Hepatocyte (in vitro differentiated cells): ENCODE measurements at regions not wholly inside any gene's neighbourhood (a gene's known extent, or its start where the extent isn't known, plus 50 kb on each side); places are given as distances from the start of the nearest gene placed in this dataset.

Experiments
- DNase-seq: peaks from one replicate; pipeline ENCODE4 v3.0.0-alpha.2; 2016; ENCODE audit warnings: low spot score
- H2AFZ ChIP-seq: fragments of 200-600 bp; sonication (generic); 2 replicates; pipeline ENCODE4 v1.6.0; 2016; ENCODE audit warnings: antibody characterized with exemption, mild to moderate bottlenecking
- H3K27ac ChIP-seq: fragments of 200-600 bp; sonication (generic); 2 replicates; pipeline ENCODE4 v1.5.1; 2016; ENCODE audit warnings: mild to moderate bottlenecking
- H3K27me3 ChIP-seq: fragments of 200-600 bp; sonication (generic); 2 replicates; pipeline ENCODE4 v1.6.1; 2016
- H3K36me3 ChIP-seq: fragments of 200-600 bp; sonication (generic); replicated peaks from 2 replicates; pipeline ENCODE4 v1.5.1; 2016; ENCODE audit warnings: low read depth; ENCODE audit not compliant: insufficient read depth
- H3K4me1 ChIP-seq: fragments of 200-600 bp; sonication (generic); 2 replicates; pipeline ENCODE4 v1.5.1; 2016; ENCODE audit warnings: mild to moderate bottlenecking, moderate library complexity; ENCODE audit not compliant: insufficient read depth
- H3K4me2 ChIP-seq: fragments of 200-600 bp; sonication (generic); 2 replicates; pipeline ENCODE4 v1.6.0; 2016
- H3K4me3 ChIP-seq: fragments of 200-600 bp; sonication (generic); 2 replicates; pipeline ENCODE4 v1.5.1; 2016; ENCODE audit warnings: mild to moderate bottlenecking
- H3K79me2 ChIP-seq: fragments of 200-600 bp; sonication (generic); 2 replicates; pipeline ENCODE4 v1.6.0; 2017; ENCODE audit warnings: mild to moderate bottlenecking
- H3K9me2 ChIP-seq: fragments of 200-600 bp; sonication (generic); replicated peaks from 2 replicates; pipeline ENCODE4 v1.6.0; 2017; ENCODE audit warnings: mild to moderate bottlenecking; ENCODE audit not compliant: insufficient read depth
- H3K9me3 ChIP-seq: fragments of 200-600 bp; sonication (generic); 2 replicates; pipeline ENCODE4 v1.5.1; 2016; ENCODE audit warnings: low read depth, mild to moderate bottlenecking
- H4K20me1 ChIP-seq: fragments of 200-600 bp; sonication (generic); 2 replicates; pipeline ENCODE4 v1.6.0; 2016; ENCODE audit warnings: mild to moderate bottlenecking; ENCODE audit not compliant: insufficient read depth, poor library complexity, severe bottlenecking
- CTCF ChIP-seq: fragments of 200-600 bp; sonication (generic); IDR thresholded peaks from 2 replicates; pipeline ENCODE4 v1.5.1; 2016; ENCODE audit warnings: antibody characterized with exemption, mild to moderate bottlenecking; ENCODE audit not compliant: poor library complexity
- EZH2 ChIP-seq: fragments of 200-600 bp; sonication (generic); IDR thresholded peaks from 2 replicates; pipeline ENCODE4 v1.6.1; 2016; ENCODE audit warnings: antibody characterized with exemption, mild to moderate bottlenecking, borderline replicate concordance
- EZH2phosphoT487 ChIP-seq: fragments of 200-600 bp; sonication (generic); IDR thresholded peaks from one replicate; pipeline ENCODE4 v1.6.1; 2018; ENCODE audit warnings: antibody characterized with exemption, mild to moderate bottlenecking, low read depth, moderate library complexity; ENCODE audit not compliant: unreplicated experiment, severe bottlenecking
- WGBS: methylation state at CpG from one replicate; pipeline ENCODE4 v1.1.6; 2016; ENCODE audit warnings: low lambda C conversion rate; ENCODE audit errors: missing lambda C conversion rate; 5-methylcytosine and 5-hydroxymethylcytosine counted together

GRCh38 chr21:17048974-17049373 lies 463.9 kb upstream of the CXADR start:
- peaks cover 7% of the 10 kb centered on the region for H3K4me1 ChIP-seq
- no peak for DNase-seq
- no peak overlapping the region for H3K4me2 ChIP-seq
- no peaks in the 10 kb centered on the region for H3K9me3 ChIP-seq
- no peaks in the 10 kb centered on the region for H3K36me3 ChIP-seq
- WGBS, result 83% methylated on average over 3 of the region's 3 CpGs
- no peaks in the 10 kb centered on the region for H3K9me2 ChIP-seq
- H3K4me3 ChIP-seq, result no peak overlapping the region
- no peak overlapping the region for H2AFZ ChIP-seq
- no peak overlapping the region for H3K27ac ChIP-seq
- TF ChIP-seq EZH2 (no peak), EZH2phosphoT487 (no peak), CTCF (no peak)
- H3K79me2 ChIP-seq, result no peaks in the 10 kb centered on the region
- H3K27me3 ChIP-seq, result no peaks in the 10 kb centered on the region
- no peaks in the 10 kb centered on the region for H4K20me1 ChIP-seq

- 30% methylated on average over 1 of the region's 1 CpG for WGBS
- H4K20me1 ChIP-seq, result no peaks in the 10 kb centered on the region
- H3K27ac ChIP-seq, result no peak overlapping the region
- no peaks in the 10 kb centered on the region for H3K79me2 ChIP-seq
- no peak overlapping the region for H3K4me3 ChIP-seq
- H3K27me3 ChIP-seq, result no peaks in the 10 kb centered on the region
- peaks cover 7% of the 10 kb centered on the region for H3K4me1 ChIP-seq
- H3K9me2 ChIP-seq, result no peaks in the 10 kb centered on the region
- no peak for DNase-seq
- H3K9me3 ChIP-seq, result no peaks in the 10 kb centered on the region
- no peak for TF ChIP-seq EZH2phosphoT487
- no peak for TF ChIP-seq EZH2
- no peak for TF ChIP-seq CTCF
- no peaks in the 10 kb centered on the region for H3K36me3 ChIP-seq
- H3K4me2 ChIP-seq, result no peak overlapping the region
- no peak overlapping the region for H2AFZ ChIP-seq
Measured at GRCh38 chr21:17050156-17050555, 462.7 kb upstream of the CXADR start.

DNA sequence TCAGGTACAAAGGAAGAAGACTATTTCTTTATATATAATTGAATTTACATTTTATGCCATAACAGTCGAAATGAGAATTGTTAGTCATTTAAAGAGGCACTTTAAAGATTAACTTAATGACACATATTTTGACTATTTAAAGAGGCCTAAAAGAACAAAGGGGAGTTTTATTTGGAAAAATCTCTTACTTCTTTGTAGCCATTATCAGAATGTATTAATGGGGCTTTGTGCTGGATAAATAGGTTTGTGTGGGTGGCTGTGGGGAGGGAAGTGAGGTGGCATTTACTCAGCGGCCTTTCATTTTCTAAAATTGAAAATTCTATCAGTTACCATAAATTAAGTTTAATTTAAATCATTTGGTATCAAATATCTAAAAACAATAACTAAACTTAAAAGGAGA lies 462.2 kb upstream of the CXADR start:
- 49% methylated on average over 2 of the region's 2 CpGs for WGBS
- Histone ChIP-seq H3K9me2 (no peaks in the 10 kb centered on the region), H3K79me2 (no peaks in the 10 kb centered on the region), H3K4me3 (no peak overlapping the region), H3K4me1 (peaks cover 7% of the 10 kb centered on the region), H3K27ac (no peak overlapping the region), H3K36me3 (no peaks in the 10 kb centered on the region), H3K27me3 (no peaks in the 10 kb centered on the region), H3K4me2 (no peak overlapping the region), H4K20me1 (no peaks in the 10 kb centered on the region), H2AFZ (no peak overlapping the region), H3K9me3 (no peaks in the 10 kb centered on the region)
- DNase-seq, result no peak
- TF ChIP-seq EZH2phosphoT487 (no peak), CTCF (no peak), EZH2 (no peak)

DNA sequence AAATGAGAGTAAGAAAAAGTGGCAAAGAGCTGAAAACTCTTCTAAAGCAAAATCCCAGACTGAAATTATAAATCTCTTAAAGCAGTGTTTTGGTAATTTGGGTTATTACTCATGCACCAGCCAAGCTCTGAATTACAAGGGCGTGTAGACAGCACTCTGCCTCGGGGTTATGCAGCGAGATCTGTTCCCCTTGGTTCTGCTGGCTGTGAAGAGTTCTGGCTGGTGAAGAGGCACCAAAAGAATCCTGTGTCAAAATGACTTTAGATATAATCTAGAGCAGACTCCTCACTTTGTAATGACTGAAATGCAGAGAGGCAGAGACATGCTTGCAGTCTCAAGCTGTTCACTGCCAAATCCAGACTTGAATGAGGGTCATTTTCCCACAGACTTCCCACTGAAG lies 461.8 kb upstream of the CXADR start:
- H3K27ac ChIP-seq, result no peak overlapping the region
- no peaks in the 10 kb centered on the region for H3K27me3 ChIP-seq
- H3K4me2 ChIP-seq, result no peak overlapping the region
- no peak for TF ChIP-seq EZH2phosphoT487
- no peak for TF ChIP-seq CTCF
- no peak for TF ChIP-seq EZH2
- no peak overlapping the region for H3K4me3 ChIP-seq
- no peaks in the 10 kb centered on the region for H3K36me3 ChIP-seq
- H3K9me2 ChIP-seq, result no peaks in the 10 kb centered on the region
- DNase-seq, result no peak
- H3K79me2 ChIP-seq, result no peaks in the 10 kb centered on the region
- no peaks in the 10 kb centered on the region for H4K20me1 ChIP-seq
- H3K4me1 ChIP-seq, result peaks cover 7% of the 10 kb centered on the region
- WGBS, result 37% methylated on average over 3 of the region's 3 CpGs
- no peak overlapping the region for H2AFZ ChIP-seq
- H3K9me3 ChIP-seq, result no peaks in the 10 kb centered on the region
